HFF-Myc (cell line): ENCODE measurements at regions not wholly inside any gene's neighbourhood (a gene's known extent, or its start where the extent isn't known, plus 50 kb on each side); places are given as distances from the start of the nearest gene placed in this dataset.
"Not testable (repeated sequence)": the region's sequence is repeated elsewhere in the genome, so short reads cannot be mapped to it uniquely, and the experiment has no call there.

Source experiments
- DNase-seq: peaks from one replicate; pipeline ENCODE4 v3.0.0-alpha.2; 2011; ENCODE audit warnings: low read depth; ENCODE audit errors: extremely low read depth
- H3K4me3 ChIP-seq: replicated peaks from 2 replicates; pipeline ENCODE4 v1.5.1; 2011; ENCODE audit warnings: low read depth, mild to moderate bottlenecking, control low read depth, low read length
- CTCF ChIP-seq: IDR thresholded peaks from 2 replicates; pipeline ENCODE4 v1.5.1; 2012; ENCODE audit warnings: mild to moderate bottlenecking, low read depth, low read length, control low read depth; ENCODE audit errors: missing control alignments

- no peak for TF ChIP-seq CTCF
- H3K4me3 ChIP-seq: no peak overlapping the region
- no peak for DNase-seq
Observed at GRCh38 chr16:29141586-29142324, 156.9 kb downstream of the LAT start.

- not testable (repeated sequence) for DNase-seq, H3K4me3 ChIP-seq
Observed at GRCh38 chr16:29141121-29141520, 156.3 kb downstream of the LAT start.

GRCh38 chr16:29139901-29140855, 155.3 kb downstream of the LAT start:
- not testable (repeated sequence) for DNase-seq, H3K4me3 ChIP-seq

GRCh38 chr16:29139261-29139802, 154.5 kb downstream of the LAT start:
- no peak for DNase-seq
- no peak for TF ChIP-seq CTCF

GRCh38 chr16:29138698-29139097, 153.8 kb downstream of the LAT start:
- not testable (repeated sequence) for DNase-seq, H3K4me3 ChIP-seq

More at GRCh38 chr16:29139261-29139802, 154.5 kb downstream of the LAT start:
- no peak overlapping the region for H3K4me3 ChIP-seq

GRCh38 chr16:29137894-29138662, 153.2 kb downstream of the LAT start:
- not testable (repeated sequence) for DNase-seq, H3K4me3 ChIP-seq

- not testable (repeated sequence) for H3K4me3 ChIP-seq, DNase-seq
Observed at GRCh38 chr16:29137461-29137860, 152.6 kb downstream of the LAT start.

- not testable (repeated sequence) for DNase-seq
Observed at GRCh38 chr16:29136916-29137315, 152.1 kb downstream of the LAT start.

GRCh38 chr16:29136046-29136696, 151.3 kb downstream of the LAT start:
- DNase-seq, H3K4me3 ChIP-seq: not testable (repeated sequence)

More at GRCh38 chr16:29136916-29137315, 152.1 kb downstream of the LAT start:
- not testable (repeated sequence) for H3K4me3 ChIP-seq

GRCh38 chr16:29135098-29135497, 150.2 kb downstream of the LAT start:
- H3K4me3 ChIP-seq, DNase-seq: not testable (repeated sequence)

GRCh38 chr16:29133681-29134430, 149.0 kb downstream of the LAT start:
- not testable (repeated sequence) for DNase-seq, H3K4me3 ChIP-seq

- not testable (repeated sequence) for DNase-seq, H3K4me3 ChIP-seq
Observed at GRCh38 chr16:29132869-29133268, 148.0 kb downstream of the LAT start.

GRCh38 chr16:29132444-29132843, 147.6 kb downstream of the LAT start:
- not testable (repeated sequence) for DNase-seq, H3K4me3 ChIP-seq
